ENCODE measurements at regions not wholly inside any gene's neighbourhood (a gene's known extent, or its start where the extent isn't known, plus 50 kb on each side); places are given as distances from the start of the nearest gene placed in this dataset.
A peak's percentile ranks its signal among the peaks of the same experiment; 100 is the strongest.
"Not testable (repeated sequence)": the region's sequence is repeated elsewhere in the genome, so short reads cannot be mapped to it uniquely, and the experiment has no call there.

GRCh38 chr6:151671195-151671594 is 136.3 kb upstream of the ESR1 start:
- no peak for DNase-seq

DNA sequence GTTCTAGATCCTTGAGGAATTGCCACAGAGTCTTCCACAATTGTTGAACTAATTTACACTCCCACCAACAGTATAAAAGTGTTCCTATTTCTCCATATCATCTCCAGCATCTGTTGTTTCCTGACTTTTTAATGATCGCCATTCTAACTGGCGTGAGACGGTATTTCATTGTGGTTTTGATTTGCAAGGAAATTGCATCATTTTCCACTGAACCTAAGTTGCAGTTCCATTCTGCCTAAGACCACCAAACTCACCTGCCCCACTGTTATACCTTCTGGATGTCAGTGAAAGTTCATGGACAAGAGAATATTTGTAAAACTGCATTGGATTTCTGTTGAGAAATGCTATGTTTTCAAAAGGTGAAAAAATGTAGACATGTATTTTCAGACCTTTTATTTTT is 132.9 kb upstream of the ESR1 start:
- no peak for DNase-seq

DNA sequence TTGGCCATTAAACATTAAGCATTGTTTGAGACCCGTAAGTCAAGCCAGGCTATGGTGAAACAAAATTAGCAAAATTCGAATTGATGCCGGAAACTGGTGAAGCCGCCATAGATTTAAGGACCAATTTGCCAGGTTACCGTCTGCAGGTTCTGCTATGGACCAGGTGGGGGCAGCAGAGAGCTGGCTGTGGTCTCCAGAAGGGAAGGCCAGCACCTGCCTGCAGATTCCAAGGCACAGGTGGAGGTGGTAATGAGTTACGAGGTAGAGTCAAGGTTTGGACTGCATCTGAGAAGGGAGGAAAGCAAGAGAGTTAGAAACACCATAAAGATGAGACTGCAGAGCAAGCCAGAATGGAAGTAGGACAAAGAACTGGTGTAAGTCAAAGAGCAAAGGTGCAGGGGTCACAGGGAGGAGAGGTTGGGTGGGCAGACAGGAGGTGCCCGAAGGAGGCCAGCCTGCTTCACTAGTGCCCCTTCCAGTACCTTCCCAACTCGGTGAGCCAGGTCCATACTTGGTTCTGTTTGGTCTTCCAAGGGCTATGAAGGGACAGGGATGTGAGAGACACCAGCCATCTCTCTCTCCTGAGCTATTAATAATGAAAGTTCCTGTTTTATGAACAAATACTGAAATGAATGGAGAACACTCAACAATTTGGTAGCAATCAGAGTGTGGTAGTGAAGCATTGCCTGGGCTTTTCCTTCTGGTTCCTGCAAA is 131.6 kb upstream of the ESR1 start:
- DNase-seq = peak; percentile 54

DNA sequence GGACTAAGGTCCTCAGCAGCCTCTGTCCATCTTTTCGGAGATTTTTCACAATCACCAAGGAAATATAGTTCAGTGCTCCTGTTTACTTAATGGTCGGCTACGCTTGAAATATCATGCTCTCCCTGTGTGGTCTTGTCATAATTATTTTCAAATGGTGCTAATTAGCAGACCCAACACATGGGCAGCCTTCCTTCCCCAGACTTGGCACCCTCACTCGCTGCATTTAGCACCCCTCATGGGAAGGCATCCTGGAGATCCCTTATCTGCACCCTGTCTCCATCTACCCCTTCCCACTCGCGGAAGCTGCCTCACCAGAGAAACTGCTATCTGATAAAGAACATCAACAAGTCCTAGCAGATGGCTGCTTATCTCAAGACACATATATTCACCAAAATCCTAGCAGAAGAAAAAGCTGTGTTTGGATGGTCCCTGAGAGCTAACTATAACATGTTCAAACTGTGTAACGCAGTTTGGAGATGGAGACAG is 131.0 kb upstream of the ESR1 start:
- DNase-seq = peak; percentile 6

- no peak for DNase-seq
Measured at GRCh38 chr6:151677404-151677803, 130.1 kb upstream of the ESR1 start.

GRCh38 chr6:151679081-151679480 is 128.4 kb upstream of the ESR1 start:
- peak; percentile 7 for DNase-seq

GRCh38 chr6:151679941-151680340 is 127.5 kb upstream of the ESR1 start:
- no peak for DNase-seq

DNA sequence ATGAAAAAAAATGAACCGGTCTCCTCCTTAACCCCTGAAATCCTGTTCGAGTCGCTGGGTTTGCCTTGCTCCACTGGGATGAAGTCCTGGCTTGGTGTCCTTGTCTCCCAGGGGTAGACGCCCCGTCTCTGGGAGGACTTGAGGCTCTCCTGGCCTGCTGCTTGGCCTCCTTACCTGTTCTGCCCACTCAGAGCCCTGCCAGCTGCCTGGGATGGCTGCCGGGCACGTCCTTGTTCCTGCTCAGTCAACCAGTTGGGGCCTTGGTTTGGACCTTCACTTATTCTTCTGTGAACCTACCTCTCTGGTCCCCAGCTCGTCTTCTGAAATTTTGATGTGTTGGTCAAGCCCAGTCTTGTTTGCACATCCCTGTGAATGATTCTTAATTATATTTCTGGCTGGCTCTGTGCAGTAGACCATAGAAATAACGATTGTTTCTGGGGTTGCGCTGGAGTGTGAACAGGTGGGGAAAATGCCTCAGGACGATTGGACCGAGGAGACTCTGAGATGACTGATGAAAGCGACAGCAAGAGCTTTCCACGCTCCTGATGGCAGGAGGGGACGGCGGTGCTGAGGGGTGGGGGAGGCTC is 126.5 kb upstream of the ESR1 start:
- DNase-seq = no peak

- peak; percentile 56 for DNase-seq
Measured at GRCh38 chr6:151681433-151682059, 125.9 kb upstream of the ESR1 start.

DNA sequence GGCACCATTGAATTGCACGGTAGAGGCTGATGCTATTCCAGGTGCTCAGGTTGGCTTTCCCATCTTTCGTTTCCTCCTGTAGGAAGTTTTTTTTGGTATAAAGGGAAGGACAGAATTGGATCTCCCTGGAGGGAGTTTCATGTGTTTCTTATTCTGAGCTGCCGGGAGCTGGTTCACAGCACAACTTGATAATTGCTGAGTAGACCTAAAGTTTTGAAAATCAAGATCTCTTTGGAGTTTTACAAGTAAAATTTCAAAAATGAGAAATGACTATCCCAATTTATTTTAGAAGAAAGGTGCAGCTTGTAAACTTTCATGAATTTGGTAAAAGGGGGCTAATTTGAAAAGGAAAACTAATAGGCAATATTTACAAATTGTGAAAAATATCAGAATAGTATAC is 125.2 kb upstream of the ESR1 start:
- DNase-seq = no peak

DNA sequence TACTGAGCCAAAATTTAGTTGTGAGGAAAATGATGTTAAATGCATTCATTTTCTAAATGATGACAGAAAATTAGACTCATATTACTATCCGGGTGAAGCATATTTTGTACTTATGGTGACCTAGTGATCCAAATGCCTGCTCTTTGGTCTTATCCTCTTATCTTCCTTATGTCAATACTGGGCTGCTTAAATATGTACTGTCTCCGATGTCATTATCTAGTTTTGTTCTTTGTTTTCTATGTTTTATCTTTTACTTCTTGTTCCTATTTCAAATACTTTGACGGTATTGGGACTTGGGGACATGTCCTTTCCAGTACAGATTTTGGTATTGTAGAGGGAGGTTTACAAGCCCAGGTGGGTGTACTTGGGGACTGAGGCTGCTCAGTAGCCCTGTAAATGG is 124.6 kb upstream of the ESR1 start:
- no peak for DNase-seq

GRCh38 chr6:151683381-151683780 is 124.1 kb upstream of the ESR1 start:
- DNase-seq = no peak

GRCh38 chr6:151689499-151690201 is 117.8 kb upstream of the ESR1 start:
- DNase-seq = no peak

DNA sequence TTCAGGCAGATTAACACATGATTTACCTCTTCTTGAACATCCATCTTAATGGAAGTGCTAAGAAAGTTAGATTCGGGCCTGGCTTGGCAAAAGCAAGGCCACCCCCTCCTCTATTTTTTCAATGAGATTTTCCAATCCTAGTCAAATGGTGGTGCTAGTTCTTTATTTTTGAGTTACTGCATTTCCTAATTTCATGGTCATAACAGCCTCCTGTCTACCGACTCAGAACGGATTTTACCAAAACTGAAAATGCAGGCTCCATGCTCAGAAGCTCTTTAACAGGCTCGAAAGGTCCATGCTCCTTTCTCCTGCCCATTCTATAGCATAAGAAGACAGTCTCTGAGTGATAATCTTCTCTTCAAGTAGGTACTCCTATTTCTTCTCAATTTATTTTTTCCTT is 117.2 kb upstream of the ESR1 start:
- peak; percentile 61 for DNase-seq

DNA sequence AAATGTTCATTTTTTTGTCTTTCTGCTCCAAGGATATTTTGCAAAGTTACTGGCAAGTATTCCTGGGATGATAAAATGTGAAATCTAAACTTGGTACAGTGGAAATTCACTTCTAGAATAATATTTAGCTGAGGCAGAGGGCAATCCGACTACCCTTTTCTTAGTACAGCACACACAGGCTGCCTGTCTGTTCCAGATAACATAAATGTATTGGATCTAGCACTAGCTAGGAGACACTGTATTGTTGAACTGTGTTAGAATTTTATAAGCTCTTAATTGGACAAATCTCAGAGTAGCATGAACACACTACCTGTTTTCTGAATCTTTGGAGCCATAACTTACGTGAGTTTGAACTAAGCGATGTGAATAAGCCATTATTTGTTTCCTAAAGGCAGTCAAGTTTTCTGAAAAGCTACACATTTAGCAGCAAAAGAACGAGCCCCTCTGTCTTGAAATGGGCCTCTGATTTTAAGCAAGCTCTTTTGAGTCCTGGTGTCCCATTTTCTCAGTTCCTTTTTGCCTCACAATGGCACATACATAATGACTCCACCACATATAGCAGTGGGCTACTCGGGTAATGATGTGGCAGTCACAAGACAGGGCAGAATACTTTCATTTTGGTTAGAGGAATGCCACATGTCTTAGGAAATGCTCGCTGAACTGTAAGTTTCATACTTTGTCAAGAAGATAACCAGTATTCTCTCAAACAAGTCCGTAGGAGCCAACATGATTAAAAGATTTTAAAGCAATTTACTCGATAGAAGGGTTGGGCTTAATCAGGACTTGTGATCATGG is 116.5 kb upstream of the ESR1 start:
- DNase-seq = peak; percentile 60

DNA sequence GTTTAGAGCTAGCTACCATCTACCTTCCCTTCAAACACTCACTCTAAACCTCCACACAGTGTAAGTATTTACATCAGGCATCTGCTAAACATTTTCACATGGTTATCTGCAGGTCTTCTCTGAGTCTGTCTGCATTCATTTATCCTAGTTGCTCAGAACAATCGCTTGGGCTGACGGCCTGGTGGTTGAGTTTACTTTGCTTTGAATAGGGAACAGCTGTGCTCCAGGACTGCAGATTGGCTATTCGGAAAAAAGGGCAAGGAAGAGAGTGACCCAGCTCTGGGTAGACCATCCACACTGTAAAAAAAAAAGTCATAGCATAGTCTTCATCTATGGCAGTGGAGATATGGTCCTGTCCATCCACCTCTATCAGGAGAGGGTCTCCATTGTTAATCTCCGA is 115.3 kb upstream of the ESR1 start:
- DNase-seq = no peak

DNA sequence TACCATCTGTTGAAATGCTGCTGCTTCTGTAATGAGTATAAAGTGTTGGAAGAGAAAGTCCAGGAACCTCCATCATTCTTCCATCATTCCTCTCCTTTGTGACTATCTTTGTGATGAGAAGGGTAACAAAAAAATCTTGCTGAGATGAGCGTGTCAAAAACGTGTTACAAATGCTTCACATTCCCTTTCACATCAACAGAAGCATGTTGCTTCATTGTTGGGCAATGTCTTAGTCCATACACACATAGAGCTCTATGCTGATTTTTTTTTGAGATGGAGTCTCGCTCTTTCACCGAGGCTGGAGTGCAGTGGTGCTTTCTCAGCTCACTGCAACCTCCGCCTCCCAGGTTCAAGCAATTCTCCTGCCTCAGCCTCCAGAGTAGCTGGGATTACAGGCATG is 114.1 kb upstream of the ESR1 start:
- no peak for DNase-seq

- no peak for DNase-seq
Measured at GRCh38 chr6:151695156-151695555, 112.3 kb upstream of the ESR1 start.

DNA sequence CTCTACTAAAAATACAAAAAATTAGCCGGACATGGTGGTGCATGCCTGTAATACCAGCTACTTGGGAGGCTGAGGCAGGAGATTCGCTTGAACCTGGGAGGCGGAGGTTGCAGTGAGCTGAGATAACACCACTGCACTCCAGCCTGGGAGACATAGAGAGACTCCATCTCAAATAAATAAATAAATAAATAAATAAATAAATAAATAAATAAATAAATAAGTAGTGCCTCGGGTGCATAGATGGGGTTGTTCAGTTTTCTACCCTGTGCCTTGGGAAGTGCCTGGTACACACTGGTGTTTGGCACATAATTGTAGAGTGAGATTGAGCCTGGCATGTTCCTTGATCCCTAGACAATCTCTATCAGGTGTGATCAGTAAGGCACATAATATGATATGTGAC is 111.2 kb upstream of the ESR1 start:
- not testable (repeated sequence) for DNase-seq

DNA sequence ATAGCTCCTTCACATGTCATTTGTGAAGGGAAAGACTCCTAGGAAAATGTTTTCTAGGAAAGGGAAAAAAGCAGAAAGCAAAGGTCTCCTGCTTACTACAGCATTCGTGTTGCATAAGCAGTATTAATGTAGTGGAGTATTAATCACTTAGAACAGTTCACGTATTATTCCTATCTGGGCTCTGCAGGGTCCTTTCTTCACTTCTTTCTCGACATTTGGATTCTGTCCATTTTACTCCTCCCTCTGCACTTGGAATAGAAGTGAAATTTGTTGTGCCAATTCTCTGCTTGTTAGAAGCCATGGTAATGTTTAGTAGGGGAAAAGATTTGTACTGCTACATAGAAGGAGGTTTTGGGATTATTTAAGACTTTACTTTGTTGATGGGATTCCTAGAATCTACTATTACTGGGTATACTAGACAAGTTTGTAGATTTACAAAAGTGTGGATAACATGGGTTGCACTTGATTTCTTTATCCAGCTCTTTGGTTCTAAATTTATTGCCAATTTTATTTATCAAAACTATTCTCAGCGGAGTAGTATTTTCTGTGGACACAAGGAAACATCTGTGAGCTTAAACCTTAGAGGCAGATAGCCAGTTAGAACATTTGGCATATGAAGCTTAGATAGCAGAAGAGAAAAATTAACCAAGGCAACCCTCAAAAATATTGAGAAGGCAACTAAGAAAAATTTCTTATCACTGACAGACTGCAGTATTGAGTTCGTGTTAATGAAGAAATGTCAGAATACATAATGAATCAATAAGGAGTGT is 108.4 kb upstream of the ESR1 start:
- no peak for DNase-seq

GRCh38 chr6:151699719-151700118 is 107.8 kb upstream of the ESR1 start:
- DNase-seq = no peak

Measured in hematopoietic multipotent progenitor cell treated with erythropoietin and hydrocortisone succinate and interleukin-3 and kit ligand, for 4 days (in vitro differentiated cells).